Stomach (tissue), 8 donors: ENCODE measurements at regions not wholly inside any gene's neighbourhood (a gene's known extent, or its start where the extent isn't known, plus 50 kb on each side); places are given as distances from the start of the nearest gene placed in this dataset.

Source experiments
- DNase-seq, 2 donors: peaks; one replicate each; pipeline versions ENCODE4 v3.0.0 to v3.0.0-alpha.2; 2013 to 2019
- H3K27ac ChIP-seq, 5 donors: fragments of 200-600 bp in 4 of 5; sonication (generic) in 4 of 5; one replicate each; pipeline ENCODE4 v1.5.1; 2013 to 2019; ENCODE audit warnings: mild to moderate bottlenecking in 1 of 5, moderate library complexity in 1 of 5
- H3K27me3 ChIP-seq, 3 donors: fragments of 200-600 bp; sonication (generic); one replicate each; pipeline ENCODE4 v1.5.1; 2017 to 2019; ENCODE audit warnings: mixed run types in 1 of 3
- H3K36me3 ChIP-seq, 4 donors: fragments of 200-600 bp; sonication (generic); 1 replicate in 3 of 4; 2 replicates in 1 of 4; pipeline ENCODE4 v1.5.1; 2016 to 2019
- H3K4me1 ChIP-seq, 4 donors: fragments of 200-600 bp; sonication (generic); one replicate each; pipeline ENCODE4 v1.5.1; 2016 to 2019
- H3K4me3 ChIP-seq, 4 donors: fragments of 200-600 bp; sonication (generic) in 3 of 4; one replicate each; pipeline ENCODE4 v1.5.1; 2016 to 2019; ENCODE audit warnings: mild to moderate bottlenecking in 1 of 4
- H3K9me3 ChIP-seq, 4 donors: fragments of 200-600 bp; sonication (generic); one replicate each; pipeline ENCODE4 v1.5.1; 2016 to 2019
- CTCF ChIP-seq, 7 experiments: fragments of 450-650 bp in 4 of 7; fragments of 200-600 bp in 3 of 7; sonication (generic) in 3 of 7; IDR thresholded peaks; one replicate each; pipeline ENCODE4 v1.5.1; 2016 to 2019; ENCODE audit warnings: antibody characterized with exemption in 7 of 7, control low read depth in 2 of 7, mild to moderate bottlenecking in 1 of 7
- EP300 ChIP-seq: sonication (generic); formaldehyde crosslinking; IDR thresholded peaks from one replicate; pipeline ENCODE4 v1.6.1; 2017; ENCODE audit warnings: antibody characterized with exemption
- POLR2A ChIP-seq, 4 donors: fragments of 450-650 bp; IDR thresholded peaks; one replicate each; pipeline ENCODE4 v1.6.1; 2016; ENCODE audit warnings: antibody characterized with exemption in 4 of 4, control low read depth in 2 of 4, mild to moderate bottlenecking in 1 of 4, moderate library complexity in 1 of 4
- POLR2AphosphoS5 ChIP-seq, 3 donors: sonication (generic); formaldehyde crosslinking; IDR thresholded peaks; one replicate each; pipeline ENCODE4 v1.6.1; 2016; ENCODE audit warnings: antibody characterized with exemption in 3 of 3
- WGBS, 5 donors: extraction: QIAGEN DNeasy Blood & Tissue Kit in 3 of 5; methylation state at CpG; one replicate each; pipeline versions ENCODE4 v1.1.5 to v1.1.7; 2013 to 2018; 5-methylcytosine and 5-hydroxymethylcytosine counted together
- intact Hi-C: fragments of 100-400 bp; cut with DNase I; formaldehyde crosslinking; loops from one replicate; pipeline ENCODE4 v1.15.1; 2023; ENCODE audit warnings: low total_unique reads
- donor health status: healthy with polysubstance abuse.
- donor health status: Bipolar disorder and iron deficiency.
- donor health status: healthy.

- TF ChIP-seq CTCF (IDR thresholded peaks at IDR 0.05), result no peak
- no peak for TF ChIP-seq POLR2A (IDR thresholded peaks at IDR 0.05)
- H3K4me3 ChIP-seq, result no peak overlapping the region
- 89 to 100% (median 98%) methylated on average over 2 of the region's 2 CpGs for WGBS, 5 donors
- H3K27me3 ChIP-seq, result no peaks in the 10 kb centered on the region
- intact Hi-C loops, result no loop called here
- no peak overlapping the region for H3K27ac ChIP-seq
- DNase-seq, result no peak
- no peaks in the 10 kb centered on the region for H3K36me3 ChIP-seq
- no peaks in the 10 kb centered on the region for H3K9me3 ChIP-seq
- no peaks in the 10 kb centered on the region for H3K4me1 ChIP-seq
Observed at GRCh38 chr3:182469086-182469485, 324.2 kb upstream of the ATP11B start.

- DNase-seq, result no peak
- Histone ChIP-seq H3K27ac (no peak overlapping the region), H3K36me3 (no peaks in the 10 kb centered on the region), H3K9me3 (no peaks in the 10 kb centered on the region), H3K4me3 (no peak overlapping the region), H3K27me3 (no peaks in the 10 kb centered on the region), H3K4me1 (no peaks in the 10 kb centered on the region)
- 80 to 100% (median 91%) methylated on average over 1 of the region's 1 CpG for WGBS, 5 donors
- TF ChIP-seq POLR2A (IDR thresholded peaks at IDR 0.05) (no peak), POLR2AphosphoS5 (IDR thresholded peaks at IDR 0.05) (no peak), CTCF (IDR thresholded peaks at IDR 0.05) (no peak), EP300 (no peak)
- intact Hi-C loops, result no loop called here
Observed at GRCh38 chr3:182470187-182470586, 323.1 kb upstream of the ATP11B start.

- no peaks in the 10 kb centered on the region for H3K4me1 ChIP-seq
- intact Hi-C loops, result no loop called here
- DNase-seq, result no peak
- TF ChIP-seq EP300 (no peak), CTCF (IDR thresholded peaks at IDR 0.05) (no peak), POLR2A (IDR thresholded peaks at IDR 0.05) (no peak), POLR2AphosphoS5 (IDR thresholded peaks at IDR 0.05) (no peak)
- H3K4me3 ChIP-seq, result no peak overlapping the region
- no peaks in the 10 kb centered on the region for H3K9me3 ChIP-seq
- H3K27me3 ChIP-seq, result no peaks in the 10 kb centered on the region
- H3K36me3 ChIP-seq, result no peaks in the 10 kb centered on the region
- H3K27ac ChIP-seq, result no peak overlapping the region
- 92 to 100% (median 95%) methylated on average over 1 of the region's 1 CpG for WGBS, 5 donors
Observed at GRCh38 chr3:182473191-182473710, 320.1 kb upstream of the ATP11B start.

GRCh38 chr3:182478369-182478768 lies 314.9 kb upstream of the ATP11B start:
- H3K27me3 ChIP-seq, result no peaks in the 10 kb centered on the region
- no peaks in the 10 kb centered on the region for H3K9me3 ChIP-seq
- intact Hi-C loops, result no loop called here
- no peaks in the 10 kb centered on the region for H3K36me3 ChIP-seq
- TF ChIP-seq POLR2AphosphoS5 (IDR thresholded peaks at IDR 0.05), result no peak
- no peak for TF ChIP-seq EP300
- no peak for TF ChIP-seq POLR2A (IDR thresholded peaks at IDR 0.05)
- TF ChIP-seq CTCF (IDR thresholded peaks at IDR 0.05), result no peak
- no peak overlapping the region for H3K4me3 ChIP-seq
- H3K4me1 ChIP-seq, result no peaks in the 10 kb centered on the region
- no peak for DNase-seq
- H3K27ac ChIP-seq, result no peak overlapping the region
